ENCODE measurements at regions not wholly inside any gene's neighbourhood (a gene's known extent, or its start where the extent isn't known, plus 50 kb on each side); places are given as distances from the start of the nearest gene placed in this dataset.
"Not testable (repeated sequence)": the region's sequence is repeated elsewhere in the genome, so short reads cannot be mapped to it uniquely, and the experiment has no call there.

DNA sequence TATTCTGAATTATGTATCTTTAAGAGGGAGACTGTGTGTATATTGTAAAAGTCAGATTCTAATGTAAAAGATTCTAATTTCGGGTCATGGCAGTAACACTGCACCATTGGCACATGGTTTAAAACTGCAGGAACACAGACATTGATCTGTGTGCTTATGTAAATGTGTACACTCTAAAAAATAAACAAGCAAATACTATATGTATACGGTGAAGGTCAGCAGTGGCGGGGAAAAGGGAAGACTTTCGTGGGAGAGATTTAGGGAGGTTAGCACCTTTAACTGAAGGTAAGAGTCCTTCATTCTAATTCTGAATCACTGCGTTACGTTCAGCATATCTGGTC, 157.8 kb upstream of the FAM20A start:
- no peak for DNase-seq
- Histone ChIP-seq H3K9me3 (no peaks in the 10 kb centered on the region), H3K27me3 (no peaks in the 10 kb centered on the region), H3K36me3 (no peaks in the 10 kb centered on the region), H3K4me1 (peaks cover 0 to 11% (median 3%) of the 10 kb centered on the region in 4 donors), H3K27ac (peak overlapping the region; percentile 59 to 75 (median 64)), H3K4me3 (no peak overlapping the region)
- TF ChIP-seq, protein P1, sequence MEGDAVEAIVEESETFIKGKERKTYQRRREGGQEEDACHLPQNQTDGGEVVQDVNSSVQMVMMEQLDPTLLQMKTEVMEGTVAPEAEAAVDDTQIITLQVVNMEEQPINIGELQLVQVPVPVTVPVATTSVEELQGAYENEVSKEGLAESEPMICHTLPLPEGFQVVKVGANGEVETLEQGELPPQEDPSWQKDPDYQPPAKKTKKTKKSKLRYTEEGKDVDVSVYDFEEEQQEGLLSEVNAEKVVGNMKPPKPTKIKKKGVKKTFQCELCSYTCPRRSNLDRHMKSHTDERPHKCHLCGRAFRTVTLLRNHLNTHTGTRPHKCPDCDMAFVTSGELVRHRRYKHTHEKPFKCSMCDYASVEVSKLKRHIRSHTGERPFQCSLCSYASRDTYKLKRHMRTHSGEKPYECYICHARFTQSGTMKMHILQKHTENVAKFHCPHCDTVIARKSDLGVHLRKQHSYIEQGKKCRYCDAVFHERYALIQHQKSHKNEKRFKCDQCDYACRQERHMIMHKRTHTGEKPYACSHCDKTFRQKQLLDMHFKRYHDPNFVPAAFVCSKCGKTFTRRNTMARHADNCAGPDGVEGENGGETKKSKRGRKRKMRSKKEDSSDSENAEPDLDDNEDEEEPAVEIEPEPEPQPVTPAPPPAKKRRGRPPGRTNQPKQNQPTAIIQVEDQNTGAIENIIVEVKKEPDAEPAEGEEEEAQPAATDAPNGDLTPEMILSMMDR (IDR thresholded peaks at IDR 0.05): no peak
- TF ChIP-seq EP300 (IDR thresholded peaks at IDR 0.05): no peak
- TF ChIP-seq POLR2AphosphoS5 (IDR thresholded peaks at IDR 0.05): no peak
- no peak for TF ChIP-seq POLR2A (IDR thresholded peaks at IDR 0.05)
- intact Hi-C loops (cut with DNase I): loop anchor here (10.0 kb wide), 1 partner anchor 294 kb away; no protein-coding TSS in a partner anchor
- 70 to 89% methylated on average over 6 of the region's 6 CpGs for WGBS, 2 donors

DNA sequence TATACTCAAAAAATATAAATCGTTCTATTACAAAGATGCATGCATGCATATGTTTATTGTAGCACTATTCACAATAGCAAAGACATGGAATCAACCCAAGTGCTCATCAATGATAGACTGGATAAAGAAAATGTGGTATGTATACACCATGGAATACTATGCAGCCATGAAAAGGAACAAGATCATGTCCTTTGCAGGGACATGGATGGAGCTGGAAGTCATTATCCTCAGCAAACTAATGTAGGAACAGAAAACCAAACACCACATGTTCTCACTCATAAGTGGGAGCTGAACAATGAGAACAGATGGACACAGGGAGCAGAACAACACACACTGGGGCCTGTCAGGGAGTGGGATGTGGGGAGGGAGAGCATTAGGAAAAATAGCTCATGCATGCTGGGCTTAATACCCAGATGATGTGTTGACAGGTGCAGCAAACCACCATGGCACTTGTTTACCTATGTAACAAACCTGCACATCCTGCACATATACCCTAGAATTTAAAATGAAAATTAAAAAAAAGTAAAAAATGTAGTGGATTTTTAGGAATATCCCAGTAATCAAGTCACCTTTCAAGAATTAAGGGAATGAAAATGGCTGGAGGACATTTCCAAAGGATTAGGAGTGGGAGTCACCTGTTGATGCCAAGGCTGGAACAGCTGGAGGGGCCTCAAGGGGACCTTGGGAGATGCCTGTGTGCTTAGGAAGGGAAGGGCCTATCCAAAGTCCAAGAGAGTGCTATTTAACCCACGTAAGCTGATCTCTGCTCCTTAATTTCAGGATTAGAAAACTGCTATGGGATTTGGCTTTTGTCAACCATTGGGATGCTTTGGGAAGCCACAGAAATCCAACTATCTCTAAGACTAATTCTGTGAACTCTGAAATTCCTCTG, 156.9 kb upstream of the FAM20A start:
- not testable (repeated sequence) for DNase-seq, H3K27me3 ChIP-seq, H3K36me3 ChIP-seq, H3K9me3 ChIP-seq, H3K27ac ChIP-seq, H3K4me3 ChIP-seq
- H3K4me1 ChIP-seq: peaks cover 0 to 11% (median 3%) of the 10 kb centered on the region in 4 donors
- 54 to 87% methylated on average over 2 of the region's 2 CpGs for WGBS, 2 donors
- intact Hi-C loops (cut with DNase I): loop anchor here (10.0 kb wide), 1 partner anchor 293 kb away; no protein-coding TSS in a partner anchor

DNA sequence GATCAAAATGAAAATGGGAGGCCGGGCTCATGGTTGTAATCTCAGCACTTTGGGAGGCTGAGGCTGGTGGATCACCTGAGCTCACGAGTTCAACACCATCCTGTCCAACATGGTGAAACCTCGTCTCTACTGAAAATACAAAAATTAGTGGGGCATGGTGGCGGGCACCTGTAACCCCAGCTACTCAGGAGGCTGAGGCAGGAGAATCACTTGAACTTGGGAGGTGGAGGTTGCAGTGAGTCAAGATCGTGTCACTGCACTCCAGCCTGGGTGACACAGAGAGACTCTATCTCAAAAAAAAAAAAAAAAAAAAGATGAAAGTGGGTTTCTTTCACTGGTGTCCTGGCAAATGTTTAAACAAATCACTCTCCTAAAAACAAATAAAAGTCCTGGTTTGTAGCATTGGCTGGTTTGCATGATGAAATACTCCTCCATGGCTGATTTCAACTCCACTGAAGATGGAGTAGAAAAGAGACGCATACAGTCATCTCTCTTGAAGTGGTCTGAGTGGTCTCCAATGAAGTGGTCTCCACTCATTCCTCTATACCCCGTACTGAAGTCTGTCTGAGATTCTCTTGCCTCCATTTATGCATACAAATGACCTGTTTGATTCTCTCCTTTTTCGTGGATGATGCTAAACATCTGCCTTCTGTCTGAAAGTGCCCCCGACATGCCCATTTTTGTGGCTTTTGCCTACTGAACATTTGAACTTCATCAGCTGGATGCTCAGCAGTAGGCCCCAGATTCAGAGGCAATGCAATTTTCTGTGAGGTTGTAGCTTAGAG, 153.0 kb upstream of the FAM20A start:
- Histone ChIP-seq H3K27ac (no peak overlapping the region), H3K4me3 (no peak overlapping the region), H3K27me3 (no peaks in the 10 kb centered on the region), H3K36me3 (no peaks in the 10 kb centered on the region), H3K4me1 (peaks cover 0 to 2% (median under 1%) of the 10 kb centered on the region in 4 donors), H3K9me3 (no peaks in the 10 kb centered on the region)
- no peak for TF ChIP-seq POLR2AphosphoS5 (IDR thresholded peaks at IDR 0.05)
- TF ChIP-seq, protein P1 (IDR thresholded peaks at IDR 0.05): no peak
- no peak for TF ChIP-seq EP300 (IDR thresholded peaks at IDR 0.05)
- TF ChIP-seq POLR2A (IDR thresholded peaks at IDR 0.05): no peak
- DNase-seq: no peak
- intact Hi-C loops (cut with DNase I): loop anchor here (10.0 kb wide), 1 partner anchor 289 kb away; no protein-coding TSS in a partner anchor
- WGBS, 2 donors: 83 to 92% methylated on average over 9 of the region's 9 CpGs

DNA sequence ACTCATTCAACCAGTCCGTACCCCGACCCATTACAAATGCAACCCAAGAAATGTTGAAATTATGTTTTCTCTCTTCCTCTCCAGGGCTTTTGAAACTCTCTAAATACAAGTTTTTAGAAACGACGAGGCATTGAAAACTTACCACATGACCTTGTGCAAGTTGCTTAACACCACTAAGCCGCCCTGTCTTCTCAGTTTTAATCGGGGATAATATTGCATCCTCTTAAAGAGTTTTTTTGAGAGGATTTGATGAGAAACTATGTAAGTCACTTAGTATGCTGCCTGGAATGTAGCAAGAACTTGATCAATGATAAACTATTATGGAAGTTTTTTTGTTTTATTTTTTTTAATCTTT, 149.0 kb upstream of the FAM20A start:
- Histone ChIP-seq H3K4me3 (no peak overlapping the region), H3K27me3 (no peaks in the 10 kb centered on the region), H3K9me3 (peaks cover 0 to 5% (median 0%) of the 10 kb centered on the region in 4 donors), H3K4me1 (no peaks in the 10 kb centered on the region), H3K27ac (no peak overlapping the region), H3K36me3 (no peaks in the 10 kb centered on the region)
- no peak for DNase-seq
- TF ChIP-seq, protein P1 (IDR thresholded peaks at IDR 0.05): no peak
- TF ChIP-seq POLR2A (IDR thresholded peaks at IDR 0.05) (no peak), POLR2AphosphoS5 (IDR thresholded peaks at IDR 0.05) (no peak), EP300 (IDR thresholded peaks at IDR 0.05) (no peak)
- whole genome bisulfite sequencing, 2 donors: 80 to 89% methylated on average over 6 of the region's 6 CpGs
- intact Hi-C loops (cut with DNase I): loop anchor here (10.0 kb wide), 1 partner anchor 285 kb away; no protein-coding TSS in a partner anchor

Data from sigmoid colon (tissue), 6 donors.